ENCODE measurements at regions not wholly inside any gene's neighbourhood (a gene's known extent, or its start where the extent isn't known, plus 50 kb on each side); places are given as distances from the start of the nearest gene placed in this dataset.

DNA sequence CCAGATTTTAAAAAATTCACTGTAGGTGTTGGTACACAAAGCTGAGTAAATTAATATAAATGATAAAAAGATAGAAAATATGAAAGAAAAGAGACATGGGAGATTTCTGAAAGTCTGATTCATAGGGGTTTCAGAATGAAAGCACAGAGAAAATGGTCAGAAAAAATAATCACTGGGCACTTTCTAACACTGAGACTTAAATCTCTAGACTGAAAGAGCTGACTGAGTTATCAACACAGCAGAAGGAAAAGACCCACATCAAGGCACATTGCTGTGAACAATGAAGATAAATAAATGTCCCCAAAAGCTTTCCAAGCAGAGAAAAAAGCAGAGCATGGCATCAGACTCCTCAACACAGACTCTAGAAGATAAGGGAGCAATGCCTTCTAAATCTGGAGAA, 277.2 kb downstream of the BCL2 start:
- no peak for TF ChIP-seq ZNF274 (IDR thresholded peaks at IDR 0.05; ENCODE audit: low read depth, low read length)
- no peak overlapping the region for H3K4me3 ChIP-seq (ENCODE audit: low read length)

DNA sequence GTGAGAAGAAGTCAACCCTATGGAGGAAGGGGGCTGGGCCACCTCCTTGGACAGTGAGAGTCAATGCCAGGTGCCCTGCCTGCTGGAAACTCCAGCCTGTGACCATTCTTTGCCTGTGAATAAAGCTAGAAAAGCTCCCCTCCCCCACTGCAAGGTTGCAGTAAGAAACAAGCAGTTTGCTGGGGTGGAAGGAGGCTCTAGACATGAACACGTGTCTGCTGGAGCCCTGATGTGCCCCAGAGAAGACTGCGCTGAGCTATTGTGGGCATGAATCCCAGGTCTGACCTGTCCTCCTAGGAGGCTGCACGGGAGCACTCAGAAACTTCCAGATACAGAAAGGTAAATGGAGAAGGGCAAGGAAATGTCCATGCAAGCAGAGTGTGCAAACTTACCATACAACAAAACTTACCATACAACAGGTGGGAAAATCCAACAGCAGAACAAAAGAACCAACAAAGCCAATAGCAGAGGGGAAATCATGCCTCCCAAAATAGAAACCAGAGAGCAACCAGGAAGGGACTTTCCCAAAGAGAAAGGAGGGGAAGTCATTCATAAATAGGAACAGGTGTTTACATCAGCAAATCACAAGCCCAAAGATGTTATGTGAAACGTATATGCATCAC, 278.7 kb downstream of the BCL2 start:
- peak overlapping the region; percentile 34; the same call in 1 of the 2 replicates for H3K4me3 ChIP-seq (ENCODE audit: low read length)
- no peak for TF ChIP-seq ZNF274 (IDR thresholded peaks at IDR 0.05; ENCODE audit: low read depth, low read length)

DNA sequence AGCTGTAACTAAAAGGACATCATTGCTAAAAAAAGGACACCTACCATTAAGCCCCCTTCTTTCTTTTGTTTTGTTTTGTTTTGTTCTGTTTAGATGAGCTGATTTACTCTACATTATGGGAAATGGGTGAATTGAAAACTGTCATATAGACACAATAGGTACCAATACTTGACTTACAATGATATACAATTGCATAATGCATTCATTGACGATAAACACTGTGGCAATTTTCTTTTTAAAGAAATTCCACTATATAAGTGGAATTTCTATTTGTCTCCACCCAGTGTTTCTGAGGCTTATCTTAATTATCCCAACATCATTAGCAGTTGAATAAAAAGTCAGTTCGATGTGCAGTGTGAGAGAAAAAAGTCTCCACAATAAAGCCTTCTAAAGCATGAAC, 282.1 kb downstream of the BCL2 start:
- no peak overlapping the region for H3K4me3 ChIP-seq (ENCODE audit: low read length)
- no peak for TF ChIP-seq ZNF274 (IDR thresholded peaks at IDR 0.05; ENCODE audit: low read depth, low read length)

DNA sequence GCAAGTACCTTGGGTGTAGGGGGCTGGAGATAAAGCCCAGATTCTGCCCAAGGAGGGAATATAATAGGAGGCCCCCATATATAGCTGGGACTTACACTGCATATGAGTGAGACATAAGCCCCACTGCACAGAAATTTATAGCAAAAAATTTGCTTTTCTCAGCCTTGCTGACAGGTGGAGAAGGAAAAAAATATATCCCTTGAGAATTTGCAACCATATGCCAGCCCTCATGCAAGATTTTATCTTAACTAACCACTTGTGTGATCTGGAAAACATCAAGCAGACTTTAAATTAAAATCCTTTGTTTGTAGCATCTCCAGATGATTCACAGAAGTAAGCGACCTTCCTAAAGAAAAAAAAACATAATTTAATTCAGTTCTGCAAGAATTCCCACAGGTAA, 288.2 kb downstream of the BCL2 start:
- no peak for TF ChIP-seq ZNF274 (IDR thresholded peaks at IDR 0.05; ENCODE audit: low read depth, low read length)
- no peak overlapping the region for H3K4me3 ChIP-seq (ENCODE audit: low read length)

Measured in GM08714 (cell line).